ENCODE measurements at regions not wholly inside any gene's neighbourhood (a gene's known extent, or its start where the extent isn't known, plus 50 kb on each side); places are given as distances from the start of the nearest gene placed in this dataset.

GRCh38 chr1:59135761-59136255 is 161.1 kb upstream of the FGGY start:
- no peak for TF ChIP-seq POLR2A (IDR thresholded peaks at IDR 0.05; ENCODE audit: extremely low read depth, insufficient read length)
- TF ChIP-seq CTCF (IDR thresholded peaks at IDR 0.05; ENCODE audit: low read depth, low read length): no peak
- no peak for TF ChIP-seq MAX (IDR thresholded peaks at IDR 0.05; ENCODE audit: low read depth, low read length)
- no peak for TF ChIP-seq MYC (IDR thresholded peaks at IDR 0.05; ENCODE audit: low read depth, low read length)
- H3K4me3 ChIP-seq (ENCODE audit: low read depth, low read length): no peak overlapping the region

GRCh38 chr1:59136541-59137275 is 160.2 kb upstream of the FGGY start:
- DNase-seq (ENCODE audit: low read depth): no peak
- H3K4me3 ChIP-seq (ENCODE audit: low read depth, low read length): no peak overlapping the region
- TF ChIP-seq CTCF (IDR thresholded peaks at IDR 0.05; ENCODE audit: low read depth, low read length) (no peak), MAX (IDR thresholded peaks at IDR 0.05; ENCODE audit: low read depth, low read length) (no peak), MYC (IDR thresholded peaks at IDR 0.05; ENCODE audit: low read depth, low read length) (no peak), POLR2A (IDR thresholded peaks at IDR 0.05; ENCODE audit: extremely low read depth, insufficient read length) (no peak)

More at GRCh38 chr1:59135761-59136255, 161.1 kb upstream of the FGGY start:
- no peak for DNase-seq (ENCODE audit: low read depth)

- H3K4me3 ChIP-seq (ENCODE audit: low read depth, low read length): no peak overlapping the region
- TF ChIP-seq CTCF (IDR thresholded peaks at IDR 0.05; ENCODE audit: low read depth, low read length) (no peak), POLR2A (IDR thresholded peaks at IDR 0.05; ENCODE audit: extremely low read depth, insufficient read length) (no peak)
- DNase-seq (ENCODE audit: low read depth): no peak
Measured at GRCh38 chr1:59137276-59137615, 159.6 kb upstream of the FGGY start.

GRCh38 chr1:59137968-59138367 is 158.9 kb upstream of the FGGY start:
- no peak for TF ChIP-seq MAX (IDR thresholded peaks at IDR 0.05; ENCODE audit: low read depth, low read length)
- H3K4me3 ChIP-seq (ENCODE audit: low read depth, low read length): no peak overlapping the region
- no peak for DNase-seq (ENCODE audit: low read depth)

GRCh38 chr1:59138402-59138801 is 158.5 kb upstream of the FGGY start:
- no peak overlapping the region for H3K4me3 ChIP-seq (ENCODE audit: low read depth, low read length)
- TF ChIP-seq POLR2A (IDR thresholded peaks at IDR 0.05; ENCODE audit: extremely low read depth, insufficient read length) (no peak), CTCF (IDR thresholded peaks at IDR 0.05; ENCODE audit: low read depth, low read length) (no peak), MYC (IDR thresholded peaks at IDR 0.05; ENCODE audit: low read depth, low read length) (peak; percentile 48; the same call in 1 of the 2 replicates), MAX (IDR thresholded peaks at IDR 0.05; ENCODE audit: low read depth, low read length) (no peak)
- DNase-seq (ENCODE audit: low read depth): peak; percentile 44

GRCh38 chr1:59139396-59139795 is 157.5 kb upstream of the FGGY start:
- no peak for TF ChIP-seq MYC (IDR thresholded peaks at IDR 0.05; ENCODE audit: low read depth, low read length)
- no peak for TF ChIP-seq POLR2A (IDR thresholded peaks at IDR 0.05; ENCODE audit: extremely low read depth, insufficient read length)
- no peak for TF ChIP-seq MAX (IDR thresholded peaks at IDR 0.05; ENCODE audit: low read depth, low read length)
- no peak for TF ChIP-seq CTCF (IDR thresholded peaks at IDR 0.05; ENCODE audit: low read depth, low read length)
- no peak for DNase-seq (ENCODE audit: low read depth)
- H3K4me3 ChIP-seq (ENCODE audit: low read depth, low read length): no peak overlapping the region

All from NB4 (cell line).